ENCODE measurements at regions not wholly inside any gene's neighbourhood (a gene's known extent, or its start where the extent isn't known, plus 50 kb on each side); places are given as distances from the start of the nearest gene placed in this dataset.
"Not testable (repeated sequence)": the region's sequence is repeated elsewhere in the genome, so short reads cannot be mapped to it uniquely, and the experiment has no call there.

DNA sequence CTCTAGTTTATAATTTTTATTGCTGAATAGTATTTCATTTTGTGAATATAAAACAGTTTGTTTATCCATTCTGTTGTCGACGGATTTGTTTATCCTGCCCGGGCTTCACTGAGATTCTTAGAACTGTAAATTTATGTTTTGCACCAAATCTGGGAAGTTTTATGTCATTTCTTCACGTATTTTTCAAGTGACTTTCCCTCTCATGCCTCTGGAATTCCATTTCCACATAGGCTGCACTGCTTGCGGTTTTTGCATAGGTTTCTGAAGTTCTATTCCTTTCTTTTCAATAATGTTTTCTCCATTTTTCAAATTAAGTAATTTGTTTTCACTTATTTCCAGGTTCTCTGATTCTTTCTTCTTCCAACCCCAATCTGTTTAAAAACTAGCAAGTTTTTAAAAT, 132.4 kb upstream of the ZNF469 start:
- H3K9me3 ChIP-seq (replicated peaks; ENCODE audit: control insufficient read depth, insufficient read depth, low read length); H3K79me2 ChIP-seq (ENCODE audit: control insufficient read depth, insufficient read depth, low read length); BruUV-seq (replicated peaks); H3K4me3 ChIP-seq (replicated peaks in 1 of 3; ENCODE audit: insufficient read depth in 1 of 3, low read depth in 1 of 3, low read length in 3 of 3); FAIRE-seq; CTCF ChIA-PET; H4K20me1 ChIP-seq (replicated peaks; ENCODE audit: control insufficient read depth, extremely low read depth, insufficient read depth, low read length); H3K4me2 ChIP-seq (ENCODE audit: insufficient read depth, low read length); intact Hi-C loops (cut with micrococcal nuclease); POLR2A ChIA-PET; H3K36me3 ChIP-seq (ENCODE audit: control insufficient read depth in 2 of 2, extremely low read depth in 1 of 2, insufficient read depth in 2 of 2, low read length in 2 of 2); H3K9ac ChIP-seq (replicated peaks; ENCODE audit: extremely low read depth, insufficient read depth, low read length); H2AFZ ChIP-seq (ENCODE audit: low read depth, low read length); H3K27ac ChIP-seq (ENCODE audit: insufficient read depth, low read depth, low read length); H3K9me1 ChIP-seq (replicated peaks; ENCODE audit: control insufficient read depth, extremely low read depth, insufficient read depth, low read length); DNase-seq (ENCODE audit: low read depth, low spot score); dilution Hi-C loops (cut with MboI; ENCODE audit: extremely low pct_ligation_motif_present, low sequenced_read_pairs); H3K27me3 ChIP-seq (ENCODE audit: control insufficient read depth in 2 of 2, insufficient read depth in 2 of 2, low read length in 2 of 2); H3K4me1 ChIP-seq (ENCODE audit: control insufficient read depth, extremely low read depth, insufficient read depth, low read length): not testable (repeated sequence)

- dilution Hi-C loops (cut with MboI; ENCODE audit: extremely low pct_ligation_motif_present, low sequenced_read_pairs); intact Hi-C loops (cut with micrococcal nuclease); BruUV-seq (replicated peaks); H4K20me1 ChIP-seq (replicated peaks; ENCODE audit: control insufficient read depth, extremely low read depth, insufficient read depth, low read length); H3K27me3 ChIP-seq (ENCODE audit: control insufficient read depth in 2 of 2, insufficient read depth in 2 of 2, low read length in 2 of 2); H3K36me3 ChIP-seq (ENCODE audit: control insufficient read depth in 2 of 2, extremely low read depth in 1 of 2, insufficient read depth in 2 of 2, low read length in 2 of 2); DNase-seq (ENCODE audit: low read depth, low spot score); POLR2A ChIA-PET; H2AFZ ChIP-seq (ENCODE audit: low read depth, low read length); H3K9me3 ChIP-seq (replicated peaks; ENCODE audit: control insufficient read depth, insufficient read depth, low read length); H3K27ac ChIP-seq (ENCODE audit: insufficient read depth, low read depth, low read length); H3K9ac ChIP-seq (replicated peaks; ENCODE audit: extremely low read depth, insufficient read depth, low read length); CTCF ChIA-PET; H3K9me1 ChIP-seq (replicated peaks; ENCODE audit: control insufficient read depth, extremely low read depth, insufficient read depth, low read length); H3K4me2 ChIP-seq (ENCODE audit: insufficient read depth, low read length); H3K79me2 ChIP-seq (ENCODE audit: control insufficient read depth, insufficient read depth, low read length); H3K4me1 ChIP-seq (ENCODE audit: control insufficient read depth, extremely low read depth, insufficient read depth, low read length); H3K4me3 ChIP-seq (replicated peaks in 1 of 3; ENCODE audit: insufficient read depth in 1 of 3, low read depth in 1 of 3, low read length in 3 of 3): not testable (repeated sequence)
- FAIRE-seq: peak; percentile 63
Measured at GRCh38 chr16:88252057-88252794, 130.5 kb upstream of the ZNF469 start.

- H3K9me1 ChIP-seq (replicated peaks; ENCODE audit: control insufficient read depth, extremely low read depth, insufficient read depth, low read length); H3K27me3 ChIP-seq (ENCODE audit: control insufficient read depth in 2 of 2, insufficient read depth in 2 of 2, low read length in 2 of 2); H4K20me1 ChIP-seq (replicated peaks; ENCODE audit: control insufficient read depth, extremely low read depth, insufficient read depth, low read length); CTCF ChIA-PET; intact Hi-C loops (cut with micrococcal nuclease); H3K36me3 ChIP-seq (ENCODE audit: control insufficient read depth in 2 of 2, extremely low read depth in 1 of 2, insufficient read depth in 2 of 2, low read length in 2 of 2); H2AFZ ChIP-seq (ENCODE audit: low read depth, low read length); H3K9ac ChIP-seq (replicated peaks; ENCODE audit: extremely low read depth, insufficient read depth, low read length); H3K4me1 ChIP-seq (ENCODE audit: control insufficient read depth, extremely low read depth, insufficient read depth, low read length); DNase-seq (ENCODE audit: low read depth, low spot score); dilution Hi-C loops (cut with MboI; ENCODE audit: extremely low pct_ligation_motif_present, low sequenced_read_pairs); FAIRE-seq; H3K9me3 ChIP-seq (replicated peaks; ENCODE audit: control insufficient read depth, insufficient read depth, low read length); H3K4me3 ChIP-seq (replicated peaks in 1 of 3; ENCODE audit: insufficient read depth in 1 of 3, low read depth in 1 of 3, low read length in 3 of 3); H3K27ac ChIP-seq (ENCODE audit: insufficient read depth, low read depth, low read length); BruUV-seq (replicated peaks); H3K4me2 ChIP-seq (ENCODE audit: insufficient read depth, low read length); POLR2A ChIA-PET; H3K79me2 ChIP-seq (ENCODE audit: control insufficient read depth, insufficient read depth, low read length): not testable (repeated sequence)
Measured at GRCh38 chr16:88258141-88258540, 124.6 kb upstream of the ZNF469 start.

DNA sequence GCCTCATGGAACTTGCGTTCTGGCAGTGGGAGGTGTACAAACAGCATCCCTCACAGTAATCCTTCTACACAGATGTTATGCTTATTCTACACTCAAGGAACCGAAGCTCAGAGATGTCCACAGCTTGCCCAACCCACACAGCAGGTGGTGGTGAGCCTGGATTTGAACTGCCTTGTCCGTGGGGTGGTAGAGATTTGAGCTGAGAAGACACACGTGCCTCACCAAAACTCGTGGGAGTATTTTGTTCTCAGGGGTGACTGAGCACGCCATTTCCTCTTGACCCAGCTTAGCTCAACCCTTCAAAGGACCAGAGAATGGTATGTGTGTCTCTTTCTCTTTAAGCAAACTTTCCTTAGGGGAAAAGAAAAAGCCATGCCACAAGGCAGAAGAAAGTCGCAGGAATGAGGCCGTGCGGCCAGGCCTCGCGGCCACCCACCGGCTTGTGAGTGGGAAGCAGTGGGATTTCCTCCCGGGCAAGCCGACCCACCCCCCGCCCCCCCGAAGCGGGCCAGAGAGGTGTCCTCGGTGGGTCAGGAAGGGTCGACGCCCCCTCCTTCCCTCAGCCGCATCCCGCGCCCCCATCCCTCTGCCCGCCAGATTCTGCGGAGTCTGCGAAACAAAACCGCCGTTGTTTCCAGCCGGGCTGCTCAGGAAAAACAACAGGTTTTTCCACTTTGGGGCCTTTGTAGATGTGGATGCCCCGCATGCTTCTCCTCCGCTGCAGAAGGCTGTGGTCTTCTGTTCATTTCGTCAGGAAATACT, 123.8 kb upstream of the ZNF469 start:
- FAIRE-seq: peak; percentile 70
- DNase-seq (ENCODE audit: low read depth, low spot score); H3K4me2 ChIP-seq (ENCODE audit: insufficient read depth, low read length); intact Hi-C loops (cut with micrococcal nuclease); BruUV-seq (replicated peaks); dilution Hi-C loops (cut with MboI; ENCODE audit: extremely low pct_ligation_motif_present, low sequenced_read_pairs); H3K9ac ChIP-seq (replicated peaks; ENCODE audit: extremely low read depth, insufficient read depth, low read length); H3K27me3 ChIP-seq (ENCODE audit: control insufficient read depth in 2 of 2, insufficient read depth in 2 of 2, low read length in 2 of 2); H3K36me3 ChIP-seq (ENCODE audit: control insufficient read depth in 2 of 2, extremely low read depth in 1 of 2, insufficient read depth in 2 of 2, low read length in 2 of 2); CTCF ChIA-PET; H2AFZ ChIP-seq (ENCODE audit: low read depth, low read length); H3K4me1 ChIP-seq (ENCODE audit: control insufficient read depth, extremely low read depth, insufficient read depth, low read length); POLR2A ChIA-PET; H3K27ac ChIP-seq (ENCODE audit: insufficient read depth, low read depth, low read length); H3K9me3 ChIP-seq (replicated peaks; ENCODE audit: control insufficient read depth, insufficient read depth, low read length); H3K4me3 ChIP-seq (replicated peaks in 1 of 3; ENCODE audit: insufficient read depth in 1 of 3, low read depth in 1 of 3, low read length in 3 of 3); H4K20me1 ChIP-seq (replicated peaks; ENCODE audit: control insufficient read depth, extremely low read depth, insufficient read depth, low read length); H3K79me2 ChIP-seq (ENCODE audit: control insufficient read depth, insufficient read depth, low read length); H3K9me1 ChIP-seq (replicated peaks; ENCODE audit: control insufficient read depth, extremely low read depth, insufficient read depth, low read length): not testable (repeated sequence)
